GM12878 (cell line): ENCODE measurements at regions not wholly inside any gene's neighbourhood (a gene's known extent, or its start where the extent isn't known, plus 50 kb on each side); places are given as distances from the start of the nearest gene placed in this dataset.

Source experiments
- ESRRA ChIP-seq: IDR thresholded peaks from 2 replicates; pipeline ENCODE4 v1.6.1; 2012; ENCODE audit warnings: mild to moderate bottlenecking, low read length, improper control_type of control experiment
- ETV6 ChIP-seq, 2 experiments: fragments of 450-650 bp in 1 of 2; IDR thresholded peaks in 1 of 2; conservative IDR thresholded peaks in 1 of 2; 2 replicates each; pipeline ENCODE4 v1.6.1; 2014; ENCODE audit warnings: antibody characterized with exemption in 1 of 2, borderline replicate concordance in 1 of 2, low read depth in 1 of 2, mild to moderate bottlenecking in 1 of 2, moderate library complexity in 1 of 2
- IKZF1 ChIP-seq: fragments of 450-650 bp; conservative IDR thresholded peaks from 2 replicates; pipeline ENCODE4 v1.6.1; 2017; ENCODE audit warnings: antibody characterized with exemption, mild to moderate bottlenecking
- JUND ChIP-seq: IDR thresholded peaks from 2 replicates; pipeline ENCODE4 v1.6.1; 2012; ENCODE audit warnings: low read depth, mild to moderate bottlenecking, low read length, improper control_type of control experiment, moderate library complexity
- MEF2B ChIP-seq: fragments of 450-650 bp; IDR thresholded peaks from 2 replicates; pipeline ENCODE4 v1.6.1; 2018; ENCODE audit warnings: mild to moderate bottlenecking, moderate library complexity; ENCODE audit not compliant: partially characterized antibody, poor library complexity, severe bottlenecking
- MYC ChIP-seq: IDR thresholded peaks from 2 replicates; pipeline ENCODE4 v1.6.1; 2011; ENCODE audit warnings: mild to moderate bottlenecking, low read length, moderate library complexity, inconsistent platforms; ENCODE audit not compliant: insufficient read depth, insufficient replicate concordance, insufficient read length, severe bottlenecking
- NFIC ChIP-seq: IDR thresholded peaks from 2 replicates; pipeline ENCODE4 v1.6.1; 2012; ENCODE audit warnings: low read depth, mild to moderate bottlenecking, inconsistent platforms, low read length, moderate library complexity
- POLR2AphosphoS2 ChIP-seq: IDR thresholded peaks from 2 replicates; pipeline ENCODE4 v1.6.1; 2011; ENCODE audit warnings: low read depth, mild to moderate bottlenecking, low read length, improper control_type of control experiment, moderate library complexity
- SIN3A ChIP-seq: IDR thresholded peaks from 2 replicates; pipeline ENCODE4 v1.6.1; 2012; ENCODE audit warnings: low read depth, low read length, improper control_type of control experiment
- TCF12 ChIP-seq: IDR thresholded peaks from 2 replicates; pipeline ENCODE4 v1.6.1; 2011; ENCODE audit warnings: low read depth, mild to moderate bottlenecking, low read length
- ZNF207 ChIP-seq: fragments of 450-650 bp; IDR thresholded peaks from 2 replicates; pipeline ENCODE4 v1.6.1; 2014; ENCODE audit warnings: antibody characterized with exemption, mild to moderate bottlenecking, borderline replicate concordance
- ZNF274 ChIP-seq: IDR thresholded peaks from one replicate; pipeline ENCODE4 v1.8.0; 2011; ENCODE audit not compliant: insufficient read length, insufficient read depth
- TF ChIP-seq, protein P1 (sequence below): IDR thresholded peaks from 2 replicates; pipeline ENCODE4 v1.6.1; 2011; ENCODE audit warnings: low read depth, mild to moderate bottlenecking, low read length, moderate library complexity, borderline replicate concordance; ENCODE audit errors: extremely low read depth
- TF ChIP-seq, protein P2 (sequence below): fragments of 150-350 bp; IDR thresholded peaks from 2 replicates; pipeline ENCODE4 v1.6.1; 2014; ENCODE audit warnings: mild to moderate bottlenecking, low read depth, low read length
- TF ChIP-seq, protein P3 (sequence below): fragments of 450-650 bp; formaldehyde crosslinking; IDR thresholded peaks from 2 replicates; pipeline ENCODE4 v1.4.0; 2022; ENCODE audit warnings: mild to moderate bottlenecking, moderate library complexity
- TF ChIP-seq, protein P4 (sequence below), 3 experiments: IDR thresholded peaks in 2 of 3; conservative IDR thresholded peaks in 1 of 3; 2 replicates each; pipeline ENCODE4 v1.5.1; 2011; ENCODE audit warnings: low read depth in 3 of 3, low read length in 3 of 3, mild to moderate bottlenecking in 3 of 3, control low read depth in 2 of 3, moderate library complexity in 2 of 3, inconsistent platforms in 1 of 3, mixed read lengths in 1 of 3; ENCODE audit not compliant: control insufficient read depth in 2 of 3, insufficient read depth in 1 of 3; ENCODE audit errors: extremely low read depth in 1 of 3
- TF ChIP-seq, protein P5 (sequence below): fragments of 450-650 bp; IDR thresholded peaks from 2 replicates; pipeline ENCODE4 v1.6.1; 2016; ENCODE audit warnings: mild to moderate bottlenecking

DNA sequence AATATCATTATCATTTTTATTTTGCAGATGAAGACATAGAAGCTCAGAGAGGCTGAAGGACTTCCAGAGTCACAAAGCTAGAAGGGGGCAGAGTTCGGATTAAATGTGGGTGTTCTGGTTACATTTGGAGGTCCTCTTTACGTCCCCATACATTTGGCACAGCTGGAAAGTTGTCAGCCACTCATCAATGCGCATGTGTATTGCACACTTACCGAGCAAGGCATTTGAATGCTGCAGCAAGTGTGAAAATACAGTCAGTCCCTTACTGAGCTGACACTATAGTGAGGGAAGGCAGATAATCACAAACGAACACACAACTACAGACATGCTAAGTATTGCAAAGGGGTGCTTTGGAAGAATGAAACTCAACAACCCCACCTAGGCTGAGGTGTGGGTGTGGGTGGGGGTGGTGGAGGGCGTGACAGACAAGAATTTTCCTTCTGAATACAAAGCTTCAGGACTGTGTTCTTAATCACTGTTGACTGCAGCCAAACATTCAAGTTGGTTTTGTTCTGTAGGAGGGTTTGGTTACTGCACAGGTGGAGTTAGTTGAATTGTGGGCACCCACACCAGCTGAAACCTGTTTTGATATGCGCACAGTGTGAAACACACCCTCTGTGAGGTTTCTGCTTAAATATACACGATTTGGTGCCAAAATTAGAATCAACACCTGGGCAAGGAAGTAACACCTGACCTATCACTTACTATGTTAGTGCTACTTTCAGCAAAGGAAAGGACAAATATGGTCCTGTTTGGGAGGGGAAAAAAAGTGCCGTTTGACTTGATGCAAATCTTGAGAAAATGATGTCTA is 72.4 kb downstream of the COQ2 start (continued):
- TF ChIP-seq, protein P1, sequence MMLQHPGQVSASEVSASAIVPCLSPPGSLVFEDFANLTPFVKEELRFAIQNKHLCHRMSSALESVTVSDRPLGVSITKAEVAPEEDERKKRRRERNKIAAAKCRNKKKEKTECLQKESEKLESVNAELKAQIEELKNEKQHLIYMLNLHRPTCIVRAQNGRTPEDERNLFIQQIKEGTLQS = no peak
- TF ChIP-seq, protein P2, sequence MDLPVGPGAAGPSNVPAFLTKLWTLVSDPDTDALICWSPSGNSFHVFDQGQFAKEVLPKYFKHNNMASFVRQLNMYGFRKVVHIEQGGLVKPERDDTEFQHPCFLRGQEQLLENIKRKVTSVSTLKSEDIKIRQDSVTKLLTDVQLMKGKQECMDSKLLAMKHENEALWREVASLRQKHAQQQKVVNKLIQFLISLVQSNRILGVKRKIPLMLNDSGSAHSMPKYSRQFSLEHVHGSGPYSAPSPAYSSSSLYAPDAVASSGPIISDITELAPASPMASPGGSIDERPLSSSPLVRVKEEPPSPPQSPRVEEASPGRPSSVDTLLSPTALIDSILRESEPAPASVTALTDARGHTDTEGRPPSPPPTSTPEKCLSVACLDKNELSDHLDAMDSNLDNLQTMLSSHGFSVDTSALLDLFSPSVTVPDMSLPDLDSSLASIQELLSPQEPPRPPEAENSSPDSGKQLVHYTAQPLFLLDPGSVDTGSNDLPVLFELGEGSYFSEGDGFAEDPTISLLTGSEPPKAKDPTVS = no peak
- TF ChIP-seq MYC (no peak), NFIC (peak; percentile 39; the same call in 1 of the 2 replicates), TCF12 (peak; percentile 94), IKZF1 (peak; percentile 83), JUND (no peak), ESRRA (no peak), ETV6 (conservative IDR thresholded peaks at IDR 0.05 in 1 of 2, IDR thresholded peaks at IDR 0.05 in 1 of 2; ENCODE audit: borderline replicate concordance in 1 of 2, low read depth in 1 of 2) (0 out of 4 replicates have a peak, but pooled peaks of 1 of the 2 experiments have one; percentile 63), ZNF274 (no peak), MEF2B (peak; percentile 99), POLR2AphosphoS2 (no peak), ZNF207 (no peak), SIN3A (no peak)
- TF ChIP-seq, protein P3, sequence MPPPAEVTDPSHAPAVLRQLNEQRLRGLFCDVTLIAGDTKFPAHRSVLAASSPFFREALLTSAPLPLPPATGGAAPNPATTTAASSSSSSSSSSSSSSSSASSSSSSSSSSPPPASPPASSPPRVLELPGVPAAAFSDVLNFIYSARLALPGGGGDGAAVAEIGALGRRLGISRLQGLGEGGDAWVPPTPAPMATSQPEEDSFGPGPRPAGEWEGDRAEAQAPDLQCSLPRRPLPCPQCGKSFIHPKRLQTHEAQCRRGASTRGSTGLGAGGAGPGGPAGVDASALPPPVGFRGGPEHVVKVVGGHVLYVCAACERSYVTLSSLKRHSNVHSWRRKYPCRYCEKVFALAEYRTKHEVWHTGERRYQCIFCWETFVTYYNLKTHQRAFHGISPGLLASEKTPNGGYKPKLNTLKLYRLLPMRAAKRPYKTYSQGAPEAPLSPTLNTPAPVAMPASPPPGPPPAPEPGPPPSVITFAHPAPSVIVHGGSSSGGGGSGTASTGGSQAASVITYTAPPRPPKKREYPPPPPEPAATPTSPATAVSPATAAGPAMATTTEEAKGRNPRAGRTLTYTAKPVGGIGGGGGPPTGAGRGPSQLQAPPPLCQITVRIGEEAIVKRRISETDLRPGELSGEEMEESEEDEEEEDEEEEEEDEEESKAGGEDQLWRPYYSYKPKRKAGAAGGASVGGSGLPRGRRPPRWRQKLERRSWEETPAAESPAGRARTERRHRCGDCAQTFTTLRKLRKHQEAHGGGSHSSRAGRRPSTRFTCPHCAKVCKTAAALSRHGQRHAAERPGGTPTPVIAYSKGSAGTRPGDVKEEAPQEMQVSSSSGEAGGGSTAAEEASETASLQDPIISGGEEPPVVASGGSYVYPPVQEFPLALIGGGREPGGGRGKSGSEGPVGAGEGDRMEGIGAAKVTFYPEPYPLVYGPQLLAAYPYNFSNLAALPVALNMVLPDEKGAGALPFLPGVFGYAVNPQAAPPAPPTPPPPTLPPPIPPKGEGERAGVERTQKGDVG (CRISPR knock-in tag) = no peak
- TF ChIP-seq, protein P4, sequence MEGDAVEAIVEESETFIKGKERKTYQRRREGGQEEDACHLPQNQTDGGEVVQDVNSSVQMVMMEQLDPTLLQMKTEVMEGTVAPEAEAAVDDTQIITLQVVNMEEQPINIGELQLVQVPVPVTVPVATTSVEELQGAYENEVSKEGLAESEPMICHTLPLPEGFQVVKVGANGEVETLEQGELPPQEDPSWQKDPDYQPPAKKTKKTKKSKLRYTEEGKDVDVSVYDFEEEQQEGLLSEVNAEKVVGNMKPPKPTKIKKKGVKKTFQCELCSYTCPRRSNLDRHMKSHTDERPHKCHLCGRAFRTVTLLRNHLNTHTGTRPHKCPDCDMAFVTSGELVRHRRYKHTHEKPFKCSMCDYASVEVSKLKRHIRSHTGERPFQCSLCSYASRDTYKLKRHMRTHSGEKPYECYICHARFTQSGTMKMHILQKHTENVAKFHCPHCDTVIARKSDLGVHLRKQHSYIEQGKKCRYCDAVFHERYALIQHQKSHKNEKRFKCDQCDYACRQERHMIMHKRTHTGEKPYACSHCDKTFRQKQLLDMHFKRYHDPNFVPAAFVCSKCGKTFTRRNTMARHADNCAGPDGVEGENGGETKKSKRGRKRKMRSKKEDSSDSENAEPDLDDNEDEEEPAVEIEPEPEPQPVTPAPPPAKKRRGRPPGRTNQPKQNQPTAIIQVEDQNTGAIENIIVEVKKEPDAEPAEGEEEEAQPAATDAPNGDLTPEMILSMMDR (IDR thresholded peaks at IDR 0.05 in 2 of 3, conservative IDR thresholded peaks at IDR 0.05 in 1 of 3; ENCODE audit: control insufficient read depth in 2 of 3, extremely low read depth in 1 of 3, insufficient read depth in 1 of 3, low read depth in 3 of 3, low read length in 3 of 3) = no peak
- TF ChIP-seq, protein P5, sequence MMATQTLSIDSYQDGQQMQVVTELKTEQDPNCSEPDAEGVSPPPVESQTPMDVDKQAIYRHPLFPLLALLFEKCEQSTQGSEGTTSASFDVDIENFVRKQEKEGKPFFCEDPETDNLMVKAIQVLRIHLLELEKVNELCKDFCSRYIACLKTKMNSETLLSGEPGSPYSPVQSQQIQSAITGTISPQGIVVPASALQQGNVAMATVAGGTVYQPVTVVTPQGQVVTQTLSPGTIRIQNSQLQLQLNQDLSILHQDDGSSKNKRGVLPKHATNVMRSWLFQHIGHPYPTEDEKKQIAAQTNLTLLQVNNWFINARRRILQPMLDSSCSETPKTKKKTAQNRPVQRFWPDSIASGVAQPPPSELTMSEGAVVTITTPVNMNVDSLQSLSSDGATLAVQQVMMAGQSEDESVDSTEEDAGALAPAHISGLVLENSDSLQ = no peak
